Activated T-cell treated with anti-CD3 and anti-CD28 coated beads for 1 hour (primary cell): ENCODE measurements at regions not wholly inside any gene's neighbourhood (a gene's known extent, or its start where the extent isn't known, plus 50 kb on each side); places are given as distances from the start of the nearest gene placed in this dataset.
"Not testable (repeated sequence)": the region's sequence is repeated elsewhere in the genome, so short reads cannot be mapped to it uniquely, and the experiment has no call there.

Experiments
- DNase-seq: peaks from one replicate; pipeline ENCODE4 v3.0.0-alpha.2; 2020; ENCODE audit warnings: low read depth

- DNase-seq, result no peak
Observed at GRCh38 chrX:5695971-5696370, 532.7 kb downstream of the NLGN4X start.

- no peak for DNase-seq
Observed at GRCh38 chrX:5683996-5684395, 544.7 kb downstream of the NLGN4X start.

DNA sequence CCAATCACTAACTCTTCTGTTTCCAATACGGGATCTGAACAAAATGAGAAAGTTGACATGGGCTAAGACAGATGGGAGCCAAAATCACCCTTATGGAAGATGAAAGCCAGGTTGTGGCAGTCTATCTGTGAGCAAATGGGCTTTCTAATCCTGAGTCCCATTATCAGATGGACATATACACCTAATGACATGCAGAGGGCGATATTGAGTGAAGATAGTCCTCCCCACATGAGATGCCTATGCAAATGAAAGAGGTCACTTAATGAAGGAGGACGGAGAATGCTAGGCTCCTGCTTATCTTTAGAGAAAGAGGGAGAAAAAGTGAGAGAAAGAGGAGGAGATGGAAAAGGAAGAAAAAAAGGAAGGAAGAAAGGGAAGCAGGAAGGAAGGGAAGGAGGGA, 547.5 kb downstream of the NLGN4X start:
- no peak for DNase-seq

GRCh38 chrX:5674036-5674435, 554.6 kb downstream of the NLGN4X start:
- no peak for DNase-seq

- DNase-seq, result no peak
Observed at GRCh38 chrX:5672099-5672498, 556.6 kb downstream of the NLGN4X start.

- DNase-seq, result not testable (repeated sequence)
Observed at GRCh38 chrX:5666689-5667088, 562.0 kb downstream of the NLGN4X start.

- DNase-seq, result no peak
Observed at GRCh38 chrX:5656544-5656943, 572.1 kb downstream of the NLGN4X start.

DNA sequence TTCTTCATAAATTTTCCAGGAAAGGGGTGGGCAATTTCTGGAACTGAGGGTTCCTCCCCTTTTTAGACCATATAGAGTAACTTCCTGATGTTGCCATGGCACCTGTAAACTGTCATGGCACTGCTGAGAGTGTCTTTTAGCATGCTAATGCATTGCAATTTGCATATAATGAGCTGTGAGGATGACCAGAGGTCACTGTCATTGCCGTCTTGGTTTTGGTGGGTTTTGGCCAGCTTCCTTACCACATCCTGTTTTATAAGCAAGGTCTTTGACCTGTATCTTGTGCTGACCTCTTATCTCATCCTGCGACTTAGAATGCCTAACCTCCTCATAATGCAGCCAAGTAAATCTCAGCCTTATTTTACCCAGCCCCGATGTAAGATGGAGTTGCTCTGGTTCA, 577.8 kb downstream of the NLGN4X start:
- no peak for DNase-seq

DNA sequence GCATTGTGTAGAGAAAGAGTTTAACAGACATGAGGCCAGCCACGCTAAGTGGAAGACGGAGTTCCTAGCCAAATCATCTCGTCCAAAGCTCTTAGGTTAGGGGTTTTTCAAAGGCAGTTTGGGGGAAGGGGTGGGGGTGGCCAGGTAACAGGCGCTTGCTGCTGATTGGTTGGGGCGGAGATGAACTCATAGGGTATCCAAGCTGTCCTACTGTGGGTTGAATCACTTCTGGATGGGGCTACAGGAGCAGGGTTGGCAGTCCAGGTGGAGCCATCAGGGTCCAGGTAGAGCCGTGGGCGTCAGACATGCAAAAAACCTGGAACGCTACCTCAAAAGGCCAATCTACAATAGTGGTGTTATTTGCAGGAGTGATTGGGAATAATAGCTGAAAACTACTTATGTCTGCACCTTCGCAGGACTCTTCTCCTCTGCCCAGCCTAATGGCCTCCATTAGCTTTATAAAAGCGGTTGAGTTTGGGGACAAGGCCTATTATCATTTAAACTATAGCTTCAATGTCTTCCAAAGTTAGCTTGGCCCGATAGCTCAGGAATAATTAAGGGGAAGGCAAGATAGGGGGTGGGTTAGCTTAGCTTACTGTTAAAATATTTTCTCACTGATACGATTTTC, 579.6 kb downstream of the NLGN4X start:
- DNase-seq, result no peak

DNA sequence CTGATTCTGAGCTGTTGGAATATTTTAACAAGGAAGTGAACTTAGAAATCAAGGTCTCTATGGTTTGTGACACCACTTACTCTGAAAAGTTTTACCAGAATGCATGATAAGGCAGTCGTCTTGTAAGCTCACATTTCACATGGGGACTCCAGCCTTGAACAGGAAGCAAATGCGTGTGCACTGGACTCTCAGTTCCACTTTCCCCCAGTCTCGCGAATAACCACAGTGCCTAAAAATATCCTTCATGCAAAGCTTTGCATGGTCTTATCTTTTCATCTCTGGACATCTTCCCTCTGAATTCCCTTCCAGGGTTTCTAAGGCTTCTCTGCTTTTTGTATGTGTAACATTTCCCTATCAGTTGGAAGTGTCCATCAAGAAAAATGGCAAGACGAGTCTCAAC, 581.8 kb downstream of the NLGN4X start:
- no peak for DNase-seq

- no peak for DNase-seq
Observed at GRCh38 chrX:5644776-5645175, 583.9 kb downstream of the NLGN4X start.

DNA sequence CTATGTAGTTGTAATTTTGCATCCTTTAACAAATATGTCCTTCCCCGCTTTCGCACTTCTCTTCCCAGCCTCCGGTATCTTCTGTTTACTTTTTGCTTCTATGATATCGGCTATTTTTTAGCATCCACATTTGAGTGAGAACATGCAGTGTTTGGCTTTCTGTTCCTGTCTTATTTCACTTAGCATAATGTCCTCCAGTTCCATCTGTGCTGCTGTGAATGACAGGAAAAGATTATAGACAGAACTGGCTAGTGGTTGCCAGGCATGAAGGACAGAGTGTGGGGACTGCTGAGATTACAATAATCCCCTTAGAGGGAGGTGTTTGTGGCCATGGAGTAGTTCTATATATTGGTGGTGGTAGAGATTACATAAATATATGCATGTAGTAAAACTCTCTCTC, 588.6 kb downstream of the NLGN4X start:
- DNase-seq, result no peak

- DNase-seq, result no peak
Observed at GRCh38 chrX:5638572-5638971, 590.1 kb downstream of the NLGN4X start.

DNA sequence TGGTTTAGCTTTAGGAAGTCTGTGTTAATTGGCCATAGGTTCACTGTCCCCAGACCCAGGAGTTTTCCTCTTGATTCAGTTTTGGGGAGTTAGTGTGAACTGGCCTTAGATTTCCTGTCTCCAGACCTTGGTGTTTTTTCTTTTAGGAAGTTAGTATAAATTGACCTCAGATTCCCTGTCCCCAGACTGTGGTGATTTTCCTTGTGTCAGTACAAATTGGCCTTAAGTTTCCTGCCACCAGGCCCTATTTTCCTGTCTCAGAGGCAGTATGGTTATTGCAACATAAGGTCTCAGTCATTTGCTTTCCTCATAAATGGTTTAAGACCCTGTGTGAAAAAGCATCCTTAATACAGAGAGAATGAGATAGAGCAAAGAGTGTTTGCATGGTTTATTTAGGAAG, 595.8 kb downstream of the NLGN4X start:
- no peak for DNase-seq

GRCh38 chrX:5632061-5632614, 596.5 kb downstream of the NLGN4X start:
- DNase-seq, result no peak

DNA sequence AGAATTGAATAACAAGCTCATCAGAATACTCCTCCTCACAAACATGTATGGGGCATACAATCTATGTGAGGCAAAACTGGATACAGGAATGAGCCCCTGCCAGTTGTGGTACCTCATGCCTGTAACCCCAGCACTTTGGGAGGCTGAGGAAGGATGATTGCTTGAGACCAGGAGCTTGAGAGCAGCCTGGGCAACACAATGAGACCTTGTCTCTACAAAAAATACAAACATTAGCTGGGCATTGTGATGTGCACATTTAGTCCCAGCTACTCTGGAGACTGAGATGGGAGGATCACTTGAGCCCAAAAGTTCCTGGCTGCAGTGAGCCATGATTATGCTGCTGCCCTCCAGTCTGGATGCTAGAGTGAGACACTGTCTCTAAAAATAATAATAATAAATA, 611.0 kb downstream of the NLGN4X start:
- no peak for DNase-seq

DNA sequence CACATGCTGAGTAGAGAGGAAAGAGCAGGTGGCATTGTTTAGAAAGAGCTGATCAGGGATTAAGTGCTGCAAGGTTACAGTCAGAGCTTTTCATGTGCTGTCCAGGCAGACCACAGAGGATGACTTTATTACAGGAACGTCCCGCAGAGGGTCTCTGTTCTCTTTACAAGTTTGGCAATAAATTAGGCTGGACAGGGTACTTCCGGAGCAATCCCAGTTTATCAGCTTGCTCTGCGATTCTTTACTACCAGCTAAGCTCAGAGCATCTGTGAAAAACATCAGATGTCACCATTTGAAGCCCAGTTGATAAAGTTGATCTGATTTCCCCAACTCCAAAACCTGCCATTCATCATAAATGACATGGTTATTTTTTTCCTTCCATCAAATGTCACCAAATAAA, 633.1 kb downstream of the NLGN4X start:
- DNase-seq, result no peak

- no peak for DNase-seq
Observed at GRCh38 chrX:5586726-5587125, 641.9 kb downstream of the NLGN4X start.

- no peak for DNase-seq
Observed at GRCh38 chrX:5575407-5575806, 653.3 kb downstream of the NLGN4X start.

DNA sequence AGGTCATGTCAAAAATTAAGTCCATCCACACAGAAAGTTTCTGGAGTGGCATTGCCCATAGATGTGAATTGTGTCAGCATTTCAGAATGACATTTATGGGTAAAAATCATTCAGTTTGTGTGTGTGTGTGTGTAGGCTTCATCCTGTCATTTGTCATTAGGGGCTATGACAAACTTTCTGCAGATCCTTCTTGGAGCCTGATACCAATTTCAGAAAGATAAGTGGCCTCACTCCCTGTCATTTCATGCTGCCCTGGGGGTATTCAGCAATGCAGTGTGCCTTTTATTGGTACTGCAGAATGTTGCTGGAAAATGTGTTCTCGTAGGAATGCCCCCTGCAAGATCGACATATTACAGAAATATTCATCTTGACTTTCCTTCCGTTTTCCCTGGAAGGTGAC, 659.7 kb downstream of the NLGN4X start:
- DNase-seq, result no peak

DNA sequence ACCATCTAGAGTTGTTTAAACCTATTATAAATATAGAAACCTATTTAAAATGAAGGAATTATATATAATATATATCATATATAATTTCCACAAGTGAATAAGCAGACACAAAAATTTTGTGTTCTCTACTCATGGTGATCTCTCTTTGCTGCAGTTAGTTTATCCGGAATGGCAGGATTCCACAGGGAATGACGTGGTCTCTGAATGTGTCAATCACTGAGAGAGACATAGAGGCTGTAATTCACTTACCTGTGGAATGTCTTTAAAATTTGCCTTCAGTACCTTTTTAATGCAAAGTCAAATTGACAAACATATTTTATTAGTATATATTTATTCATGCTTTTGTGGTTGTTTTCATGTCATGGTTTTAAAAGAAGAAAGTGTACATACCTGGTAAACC, 669.3 kb downstream of the NLGN4X start:
- DNase-seq, result no peak

DNA sequence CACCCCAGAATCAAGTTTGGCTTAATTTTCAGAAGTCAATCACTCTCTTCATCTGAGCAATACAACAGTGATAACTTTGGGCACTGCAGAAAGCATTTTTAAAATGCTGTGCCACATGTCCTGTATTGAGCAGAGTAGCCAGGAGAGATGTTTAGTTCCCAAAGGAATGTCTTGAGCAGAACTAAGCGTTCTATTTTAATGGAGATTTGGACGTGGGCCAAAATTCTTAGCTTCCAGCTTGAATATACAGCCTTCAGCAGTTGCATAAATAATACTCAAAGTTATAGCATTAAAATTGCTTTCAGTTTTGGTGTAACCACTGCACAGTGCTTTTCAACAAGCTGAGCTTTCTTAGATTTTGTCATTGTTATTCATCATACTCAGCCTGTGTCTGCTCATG, 679.2 kb downstream of the NLGN4X start:
- no peak for DNase-seq

DNA sequence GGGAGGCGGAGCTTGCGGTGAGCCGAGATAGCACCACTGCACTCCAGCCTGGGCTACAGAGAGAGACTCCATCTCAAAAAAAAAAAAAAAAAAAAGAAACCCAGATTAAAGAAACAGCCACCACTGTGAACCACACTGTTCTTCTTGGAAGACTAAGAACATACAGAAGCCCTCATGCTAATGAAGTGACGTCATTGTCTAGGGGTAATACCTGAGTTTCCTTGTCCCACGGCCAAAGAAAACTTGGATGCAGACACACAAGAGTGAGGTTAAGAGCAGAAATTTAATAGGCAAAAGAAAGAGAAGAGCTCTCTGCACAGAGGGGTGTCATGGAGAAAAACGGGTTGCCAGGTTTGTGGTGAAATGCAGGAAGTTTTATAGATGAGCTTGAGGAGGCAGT, 691.6 kb downstream of the NLGN4X start:
- DNase-seq, result no peak

DNA sequence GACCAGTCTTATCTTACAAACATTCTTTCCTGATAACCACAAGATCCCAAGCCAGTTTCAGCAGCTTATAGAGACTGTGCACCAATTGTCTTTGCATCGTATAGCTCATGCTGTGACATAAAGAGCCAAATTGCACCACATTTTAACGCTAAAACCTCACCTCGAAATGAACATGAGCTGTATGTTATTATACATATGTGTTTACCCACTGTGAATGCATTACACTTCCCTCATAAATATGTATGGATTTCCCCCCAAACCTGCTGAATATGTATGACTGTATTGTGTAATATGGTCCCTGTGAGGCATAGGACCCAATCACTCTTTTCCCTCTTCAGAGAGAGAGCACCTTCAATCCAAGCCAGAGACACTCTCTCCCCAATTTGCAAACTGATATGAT, 692.4 kb downstream of the NLGN4X start:
- DNase-seq, result no peak

DNA sequence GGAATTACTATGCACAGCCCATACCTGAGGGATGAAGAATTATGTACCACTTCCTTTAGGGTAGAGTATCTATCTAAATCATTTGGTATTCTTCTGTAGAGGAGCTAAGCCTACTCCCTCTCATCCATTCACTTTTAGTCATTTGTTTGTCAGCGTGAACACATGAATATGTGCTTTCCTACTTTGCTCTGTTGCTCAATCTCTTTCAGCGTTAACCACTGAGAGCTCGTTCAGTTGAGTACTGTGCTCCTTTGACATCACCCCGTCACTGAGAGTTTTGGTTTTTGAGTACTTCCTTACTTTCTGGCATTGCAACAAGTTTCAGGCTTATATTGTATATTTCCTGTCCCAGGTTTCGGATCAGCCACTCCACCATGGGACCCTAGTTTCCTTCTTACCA, 700.6 kb downstream of the NLGN4X start:
- DNase-seq, result no peak
